ENCODE measurements at regions not wholly inside any gene's neighbourhood (a gene's known extent, or its start where the extent isn't known, plus 50 kb on each side); places are given as distances from the start of the nearest gene placed in this dataset.

GRCh38 chr1:87466621-87467020 is 137.9 kb downstream of the LMO4 start:
- TF ChIP-seq CTCF (IDR thresholded peaks at IDR 0.05) (no peak), POLR2A (IDR thresholded peaks at IDR 0.05) (no peak)

Measured in body of pancreas (tissue), 4 donors.